Neural progenitor cell (in vitro differentiated cells): ENCODE measurements at regions not wholly inside any gene's neighbourhood (a gene's known extent, or its start where the extent isn't known, plus 50 kb on each side); places are given as distances from the start of the nearest gene placed in this dataset.

Experiments used
- EZH2 ChIP-seq: fragments of 200-600 bp; sonication (generic); IDR thresholded peaks from 2 replicates; pipeline ENCODE4 v1.6.1; 2017; ENCODE audit warnings: antibody characterized with exemption, mild to moderate bottlenecking, moderate library complexity
- EZH2phosphoT487 ChIP-seq: fragments of 200-600 bp; sonication (generic); IDR thresholded peaks from 2 replicates; pipeline ENCODE4 v1.6.1; 2017; ENCODE audit warnings: antibody characterized with exemption
- TF ChIP-seq, protein P1 (sequence below): fragments of 200-600 bp; sonication (generic); IDR thresholded peaks from 2 replicates; pipeline ENCODE4 v1.5.1; 2017; ENCODE audit warnings: antibody characterized with exemption, mild to moderate bottlenecking

DNA sequence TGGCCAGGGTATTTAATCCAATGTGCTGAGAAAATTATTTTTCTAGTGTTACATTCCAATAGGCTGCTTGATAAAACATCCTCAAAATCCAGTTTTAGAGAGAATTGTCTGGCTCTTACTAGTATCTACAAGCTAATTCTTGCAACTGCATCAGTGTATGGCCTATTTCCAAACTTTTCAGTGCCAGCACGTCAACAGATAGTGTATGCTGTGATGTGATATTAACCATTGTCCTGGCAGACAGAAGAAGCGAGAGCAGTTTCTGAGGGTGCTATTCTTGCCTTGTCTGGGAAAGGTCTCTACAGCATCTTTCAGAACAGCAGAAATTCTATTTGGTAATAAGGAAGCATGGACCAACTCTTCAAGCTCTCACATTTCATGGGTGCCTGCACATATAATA lies 174.2 kb upstream of the CDH12 start:
- TF ChIP-seq, protein P1, sequence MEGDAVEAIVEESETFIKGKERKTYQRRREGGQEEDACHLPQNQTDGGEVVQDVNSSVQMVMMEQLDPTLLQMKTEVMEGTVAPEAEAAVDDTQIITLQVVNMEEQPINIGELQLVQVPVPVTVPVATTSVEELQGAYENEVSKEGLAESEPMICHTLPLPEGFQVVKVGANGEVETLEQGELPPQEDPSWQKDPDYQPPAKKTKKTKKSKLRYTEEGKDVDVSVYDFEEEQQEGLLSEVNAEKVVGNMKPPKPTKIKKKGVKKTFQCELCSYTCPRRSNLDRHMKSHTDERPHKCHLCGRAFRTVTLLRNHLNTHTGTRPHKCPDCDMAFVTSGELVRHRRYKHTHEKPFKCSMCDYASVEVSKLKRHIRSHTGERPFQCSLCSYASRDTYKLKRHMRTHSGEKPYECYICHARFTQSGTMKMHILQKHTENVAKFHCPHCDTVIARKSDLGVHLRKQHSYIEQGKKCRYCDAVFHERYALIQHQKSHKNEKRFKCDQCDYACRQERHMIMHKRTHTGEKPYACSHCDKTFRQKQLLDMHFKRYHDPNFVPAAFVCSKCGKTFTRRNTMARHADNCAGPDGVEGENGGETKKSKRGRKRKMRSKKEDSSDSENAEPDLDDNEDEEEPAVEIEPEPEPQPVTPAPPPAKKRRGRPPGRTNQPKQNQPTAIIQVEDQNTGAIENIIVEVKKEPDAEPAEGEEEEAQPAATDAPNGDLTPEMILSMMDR, result no peak
- TF ChIP-seq EZH2 (no peak), EZH2phosphoT487 (no peak)
